ENCODE measurements at regions not wholly inside any gene's neighbourhood (a gene's known extent, or its start where the extent isn't known, plus 50 kb on each side); places are given as distances from the start of the nearest gene placed in this dataset.
"Not testable (repeated sequence)": the region's sequence is repeated elsewhere in the genome, so short reads cannot be mapped to it uniquely, and the experiment has no call there.

GRCh38 chr16:52113533-52114183 is 433.3 kb downstream of the TOX3 start:
- DNase-seq (ENCODE audit: low read depth in 2 of 3, low spot score in 1 of 3) = no peak

- not testable (repeated sequence) for DNase-seq (ENCODE audit: low read depth in 2 of 3, low spot score in 1 of 3)
Measured at GRCh38 chr16:52104993-52105392, 441.9 kb downstream of the TOX3 start.

DNA sequence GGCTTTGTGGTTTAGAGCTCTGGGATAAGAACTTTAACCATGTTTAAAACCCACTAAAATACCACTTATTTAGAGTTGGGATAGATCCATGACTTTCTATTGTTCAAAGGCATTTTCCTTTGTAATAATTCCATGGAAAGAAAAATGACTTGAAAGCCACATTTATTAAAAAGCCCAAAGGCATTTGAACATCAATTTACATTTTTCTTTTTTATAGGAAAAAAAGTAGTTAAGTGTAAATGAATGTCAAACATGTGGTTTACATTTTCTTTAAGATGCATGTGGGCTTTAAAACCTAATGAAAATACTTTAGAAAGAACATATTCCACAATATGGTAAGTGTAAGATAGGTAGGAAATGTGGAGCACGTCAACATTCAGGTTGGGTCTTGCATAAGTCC is 443.2 kb downstream of the TOX3 start:
- no peak for DNase-seq (ENCODE audit: low read depth in 2 of 3, low spot score in 1 of 3)

- DNase-seq (ENCODE audit: low read depth in 2 of 3, low spot score in 1 of 3) = no peak
Measured at GRCh38 chr16:52101246-52101645, 445.7 kb downstream of the TOX3 start.

- no peak for DNase-seq (ENCODE audit: low read depth in 2 of 3, low spot score in 1 of 3)
Measured at GRCh38 chr16:52099382-52099781, 447.6 kb downstream of the TOX3 start.

- no peak for DNase-seq (ENCODE audit: low read depth in 2 of 3, low spot score in 1 of 3)
Measured at GRCh38 chr16:52095471-52095870, 451.5 kb downstream of the TOX3 start.

- no peak for DNase-seq (ENCODE audit: low read depth in 2 of 3, low spot score in 1 of 3)
Measured at GRCh38 chr16:52092126-52092525, 454.8 kb downstream of the TOX3 start.

DNA sequence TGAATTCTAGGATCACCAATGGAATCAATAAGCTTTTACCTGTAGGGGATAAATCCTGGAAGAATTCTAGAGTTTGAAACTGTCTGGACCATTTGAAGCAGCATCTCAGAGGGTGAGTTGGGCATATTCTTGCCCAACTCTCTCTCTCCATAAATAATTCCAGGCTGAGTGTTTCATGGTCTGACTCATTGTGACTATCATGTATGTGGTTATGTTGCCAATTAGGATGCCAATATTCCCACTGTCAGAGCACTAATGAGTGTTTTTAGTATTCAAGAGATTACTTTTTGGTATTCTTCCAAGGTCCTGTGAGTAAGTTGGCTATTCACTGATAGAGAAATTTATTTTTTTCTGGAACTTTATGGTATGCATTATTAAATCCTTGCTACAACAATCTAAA is 456.9 kb downstream of the TOX3 start:
- DNase-seq (ENCODE audit: low read depth in 2 of 3, low spot score in 1 of 3) = no peak

DNA sequence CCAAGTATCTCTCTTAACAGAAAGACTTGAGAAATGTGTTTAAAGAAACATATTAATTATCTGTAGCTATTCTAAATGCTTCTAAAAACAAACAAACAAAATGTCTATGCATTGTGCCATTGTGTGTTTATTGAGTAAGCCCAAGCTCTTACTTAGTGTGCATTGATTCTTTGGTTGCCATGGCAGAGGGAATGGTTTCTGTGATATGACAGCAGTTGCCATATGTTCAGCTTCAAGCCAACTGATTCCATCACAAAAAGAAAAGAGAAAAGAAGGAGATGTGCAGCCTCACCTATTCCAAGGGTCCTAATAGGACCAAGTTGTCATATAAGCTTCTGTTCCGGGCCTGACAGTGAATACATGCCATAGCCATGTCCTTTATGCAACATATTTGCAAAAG is 457.5 kb downstream of the TOX3 start:
- DNase-seq (ENCODE audit: low read depth in 2 of 3, low spot score in 1 of 3) = no peak

DNA sequence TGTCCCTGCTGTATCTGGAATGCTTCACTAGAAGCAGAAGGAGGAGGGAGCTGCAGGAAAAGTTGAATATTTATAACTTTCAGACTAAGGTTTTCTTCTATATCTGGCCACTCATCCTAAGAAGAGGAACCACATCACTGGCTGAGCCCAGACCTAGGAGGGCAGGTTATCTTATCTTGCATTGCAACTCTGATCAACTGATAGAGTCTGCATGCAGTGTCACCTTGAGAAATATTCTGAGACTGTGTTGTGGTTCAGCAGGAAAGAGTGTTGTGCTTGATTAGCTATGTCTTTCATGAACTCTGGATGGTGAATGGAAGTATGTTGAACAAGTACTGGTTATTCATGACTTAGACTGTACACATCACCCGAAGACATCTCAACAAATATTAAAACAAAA is 460.0 kb downstream of the TOX3 start:
- DNase-seq (ENCODE audit: low read depth in 2 of 3, low spot score in 1 of 3) = no peak

GRCh38 chr16:52078716-52079655 is 468.0 kb downstream of the TOX3 start:
- no peak for DNase-seq (ENCODE audit: low read depth in 2 of 3, low spot score in 1 of 3)

GRCh38 chr16:52077607-52078006 is 469.3 kb downstream of the TOX3 start:
- DNase-seq (ENCODE audit: low read depth in 2 of 3, low spot score in 1 of 3) = no peak

DNA sequence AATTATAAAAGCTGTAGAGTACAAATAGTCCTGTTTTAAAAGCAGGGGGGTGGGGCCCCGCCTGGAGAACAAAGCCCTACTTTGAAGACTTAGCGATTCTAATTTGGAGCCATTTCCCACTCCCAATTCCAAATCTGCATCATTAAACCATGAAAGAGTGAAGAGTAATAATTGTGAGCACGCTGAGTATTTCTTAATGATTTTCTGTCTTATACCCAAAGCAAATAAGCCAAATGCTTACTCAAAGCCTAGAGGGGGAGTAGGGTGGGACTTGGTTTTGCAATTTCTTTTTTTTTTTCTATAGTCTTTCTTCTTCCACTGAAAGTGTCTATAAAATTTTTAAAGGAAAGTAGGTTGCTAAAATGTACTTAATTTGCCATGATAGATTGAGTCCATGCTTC is 470.1 kb downstream of the TOX3 start:
- DNase-seq (ENCODE audit: low read depth in 2 of 3, low spot score in 1 of 3) = no peak

DNA sequence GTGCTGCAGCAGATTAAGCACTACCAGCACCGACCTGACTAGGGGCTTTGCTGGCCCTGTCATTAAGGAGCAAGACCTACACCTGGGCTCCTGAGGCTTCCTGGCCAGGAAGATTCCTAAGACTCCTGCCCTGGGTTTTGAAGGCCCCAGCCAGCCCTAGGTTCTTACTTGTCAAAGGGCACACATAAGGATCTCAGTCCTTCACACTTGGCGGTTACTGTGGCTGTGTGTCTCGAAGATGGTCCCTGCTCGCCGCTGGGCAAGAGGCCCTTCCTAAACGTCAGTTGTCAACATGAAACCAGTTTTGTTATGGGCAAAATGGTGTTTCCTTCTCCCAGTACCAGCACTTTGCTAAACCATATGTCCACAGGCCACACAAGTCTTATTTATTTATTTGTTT is 470.6 kb downstream of the TOX3 start:
- no peak for DNase-seq (ENCODE audit: low read depth in 2 of 3, low spot score in 1 of 3)

DNA sequence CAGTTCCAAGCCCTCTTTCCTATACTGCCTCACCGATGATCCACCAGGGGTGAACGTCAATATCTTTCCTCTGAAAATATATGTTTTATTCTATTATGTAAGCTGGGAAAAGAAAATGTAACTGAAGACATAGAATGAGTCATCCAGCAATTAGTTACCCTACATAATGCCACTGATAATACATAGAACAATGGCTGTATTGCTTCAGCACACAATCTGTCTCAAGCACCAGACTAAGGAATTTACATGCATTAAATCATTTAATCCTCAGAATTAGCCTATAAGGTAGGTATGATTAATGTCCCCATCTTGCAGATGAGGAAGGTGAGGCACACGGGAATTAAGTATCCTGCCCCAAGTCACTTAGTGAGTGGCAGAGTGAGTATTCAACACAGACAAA is 472.8 kb downstream of the TOX3 start:
- no peak for DNase-seq (ENCODE audit: low read depth in 2 of 3, low spot score in 1 of 3)

DNA sequence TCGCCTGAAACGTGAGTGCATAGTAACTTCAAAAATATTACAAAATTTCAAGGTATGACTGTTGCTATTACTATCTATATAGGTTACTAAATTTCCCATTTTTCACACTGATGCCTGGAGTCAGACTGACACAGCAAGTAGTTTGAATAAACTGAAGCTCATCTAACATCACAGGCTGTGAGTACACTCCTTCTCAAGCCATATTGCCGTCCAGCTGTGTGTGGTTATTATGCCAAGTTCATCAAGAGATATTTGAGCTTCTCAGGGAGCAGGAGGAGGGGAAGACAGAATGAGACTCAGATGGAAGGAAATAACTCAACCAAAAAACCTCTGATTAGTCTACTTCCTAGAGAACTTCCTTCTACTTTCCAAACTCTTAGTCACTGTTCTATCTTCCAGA is 473.9 kb downstream of the TOX3 start:
- no peak for DNase-seq (ENCODE audit: low read depth in 2 of 3, low spot score in 1 of 3)

- no peak for DNase-seq (ENCODE audit: low read depth in 2 of 3, low spot score in 1 of 3)
Measured at GRCh38 chr16:52071101-52071500, 475.8 kb downstream of the TOX3 start.

- no peak for DNase-seq (ENCODE audit: low read depth in 2 of 3, low spot score in 1 of 3)
Measured at GRCh38 chr16:52070341-52071057, 476.4 kb downstream of the TOX3 start.

- no peak for DNase-seq (ENCODE audit: low read depth in 2 of 3, low spot score in 1 of 3)
Measured at GRCh38 chr16:52069866-52070265, 477.1 kb downstream of the TOX3 start.

DNA sequence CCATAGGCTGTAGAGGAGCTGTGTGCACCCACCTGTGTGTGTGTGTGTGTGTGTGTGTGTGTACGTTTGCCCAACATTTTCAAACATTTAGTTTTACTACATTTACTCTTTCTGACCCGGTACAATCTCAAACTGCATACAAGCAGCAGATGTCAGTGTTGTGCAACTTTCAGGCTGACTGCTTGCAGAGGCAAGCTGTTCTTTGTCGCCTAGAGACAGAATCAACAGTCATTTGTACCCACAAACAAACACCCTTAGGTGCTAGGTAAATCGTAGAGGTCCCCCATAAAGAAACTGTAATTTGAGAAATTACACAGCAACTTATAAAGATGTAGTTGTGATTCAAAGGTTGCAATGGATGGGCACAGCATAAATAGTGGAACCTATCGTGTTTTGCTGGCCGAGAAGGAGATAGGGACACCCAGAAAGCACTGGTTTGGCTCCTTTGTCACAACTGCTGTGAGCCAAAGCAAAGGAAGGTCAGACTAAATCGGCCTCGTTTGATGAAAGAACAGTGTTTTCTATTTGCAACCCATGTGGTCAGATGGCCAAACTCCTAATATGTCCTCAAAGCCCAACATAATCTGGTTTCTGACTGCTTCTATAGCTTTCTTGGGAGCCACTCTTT is 478.4 kb downstream of the TOX3 start:
- DNase-seq (ENCODE audit: low read depth in 2 of 3, low spot score in 1 of 3) = no peak

- no peak for DNase-seq (ENCODE audit: low read depth in 2 of 3, low spot score in 1 of 3)
Measured at GRCh38 chr16:52066962-52067361, 480.0 kb downstream of the TOX3 start.
